HCT116 (cell line): ENCODE measurements at regions not wholly inside any gene's neighbourhood (a gene's known extent, or its start where the extent isn't known, plus 50 kb on each side); places are given as distances from the start of the nearest gene placed in this dataset.

Experiments used
- ATAC-seq: fragments of 200-7000 bp; cut with Tn5 transposase; 2 replicates; pipeline ENCODE4 v1.9.1; 2020; ENCODE audit warnings: mild to moderate bottlenecking, moderate library complexity
- BruUV-seq: library from RNA; stranded (reverse); fragments of 400-500 nt; replicated peaks from 2 replicates; lab custom pipeline; 2021; lab: Mats Ljungman, UMichigan
- CTCF ChIA-PET: fragments of 300-600 bp; sonication (Branson Sonifier 250); formaldehyde crosslinking; loops from one replicate; lab custom pipeline; 2021; ENCODE audit warnings: antibody characterized with exemption; lab: Charles Lee
- POLR2A ChIA-PET: fragments of 300-600, 350-600 bp; sonication (Branson Sonifier 250); formaldehyde crosslinking; loops from one replicate; lab custom pipeline; 2021; ENCODE audit warnings: antibody characterized with exemption; lab: Charles Lee
- RAD21 ChIA-PET, 2 experiments: fragments of 300-600 bp; sonication (Branson Sonifier 250); formaldehyde crosslinking; loops; one replicate each; lab custom pipeline; 2023; ENCODE audit warnings: low total read pairs in 2 of 2; ENCODE audit not compliant: uncharacterized antibody in 2 of 2, unreplicated experiment in 2 of 2, low non-redundant PET in 1 of 2; lab: Charles Lee
- DNase-seq: peaks from one replicate; pipeline ENCODE4 v3.0.0-alpha.2; 2010; ENCODE audit warnings: low read depth, low spot score
- H2AFZ ChIP-seq: fragments of 200-600 bp; shearing (Covaris generic), sonication (generic); 2 replicates; pipeline ENCODE4 v1.6.1; 2017; ENCODE audit warnings: low read depth, mixed run types, mixed read lengths, antibody characterized with exemption, low read length; ENCODE audit not compliant: poor library complexity, severe bottlenecking
- H3K27ac ChIP-seq: 2 replicates; pipeline ENCODE4 v1.5.1; 2012; ENCODE audit warnings: low read depth, low read length
- H3K27me3 ChIP-seq: fragments of 200-600 bp; sonication (generic); 2 replicates; pipeline ENCODE4 v1.6.1; 2016; ENCODE audit warnings: mixed run types, low read length, mixed read lengths; ENCODE audit not compliant: insufficient read depth
- H3K36me3 ChIP-seq, 2 experiments: fragments of 200-500 bp in 1 of 2; fragments of 200-600 bp in 1 of 2; sonication (Bioruptor generic) in 1 of 2; sonication (generic) in 1 of 2; 2 replicates each; pipeline versions ENCODE4 v1.5.1 to v1.6.1; 2014 to 2016; ENCODE audit warnings: low read length in 2 of 2, inconsistent platforms in 1 of 2, mixed read lengths in 1 of 2, mixed run types in 1 of 2; ENCODE audit not compliant: insufficient read depth in 2 of 2, control insufficient read depth in 1 of 2
- H3K4me1 ChIP-seq, 2 experiments: fragments of 200-600 bp in 1 of 2; sonication (generic) in 1 of 2; 2 replicates each; pipeline versions ENCODE4 v1.5.1 to v1.6.1; 2012 to 2017; ENCODE audit warnings: low read length in 2 of 2, inconsistent platforms in 1 of 2, mild to moderate bottlenecking in 1 of 2, mixed read lengths in 1 of 2, mixed run types in 1 of 2, moderate library complexity in 1 of 2; ENCODE audit not compliant: insufficient read depth in 2 of 2, control insufficient read depth in 1 of 2
- H3K4me2 ChIP-seq: fragments of 200-600 bp; sonication (generic); 2 replicates; pipeline ENCODE4 v1.6.1; 2017; ENCODE audit warnings: mixed run types, low read length, mixed read lengths
- H3K4me3 ChIP-seq, 2 experiments: fragments of 200-600 bp in 1 of 2; sonication (generic) in 1 of 2; replicated peaks in 1 of 2; 2 replicates each; pipeline ENCODE4 v1.5.1; 2011 to 2016; ENCODE audit warnings: low read length in 2 of 2, control low read depth in 1 of 2, low read depth in 1 of 2, mild to moderate bottlenecking in 1 of 2, mixed read lengths in 1 of 2, mixed run types in 1 of 2
- H3K79me2 ChIP-seq: fragments of 200-600 bp; sonication (generic); 2 replicates; pipeline ENCODE4 v1.6.1; 2017; ENCODE audit warnings: mild to moderate bottlenecking, mixed run types, low read length, moderate library complexity, mixed read lengths; ENCODE audit not compliant: insufficient read depth
- H3K9ac ChIP-seq: fragments of 200-600 bp; sonication (generic); 2 replicates; pipeline ENCODE4 v1.6.1; 2016; ENCODE audit warnings: low read length, mixed read lengths
- H3K9me2 ChIP-seq: fragments of 200-600 bp; sonication (generic), shearing (Covaris generic); 2 replicates; pipeline ENCODE4 v1.6.1; 2017; ENCODE audit warnings: mixed run types, mild to moderate bottlenecking, moderate library complexity; ENCODE audit not compliant: insufficient read depth
- H3K9me3 ChIP-seq, 2 experiments: fragments of 200-500 bp in 1 of 2; fragments of 200-600 bp in 1 of 2; sonication (Bioruptor generic) in 1 of 2; sonication (generic) in 1 of 2; 2 replicates each; pipeline ENCODE4 v1.6.1; 2014 to 2017; ENCODE audit warnings: low read length in 2 of 2, mixed read lengths in 2 of 2, inconsistent platforms in 1 of 2, low read depth in 1 of 2, mild to moderate bottlenecking in 1 of 2, mixed run types in 1 of 2, moderate library complexity in 1 of 2; ENCODE audit not compliant: control insufficient read depth in 1 of 2, insufficient read depth in 1 of 2
- H4K20me1 ChIP-seq: fragments of 200-600 bp; sonication (generic), shearing (Covaris generic); 2 replicates; pipeline ENCODE4 v1.6.1; 2017; ENCODE audit warnings: mixed run types, mild to moderate bottlenecking, moderate library complexity; ENCODE audit not compliant: insufficient read depth
- ATF3 ChIP-seq: IDR thresholded peaks from 2 replicates; pipeline ENCODE4 v1.6.1; 2012
- CEBPB ChIP-seq: IDR thresholded peaks from 2 replicates; pipeline ENCODE4 v1.6.1; 2012; ENCODE audit warnings: low read depth
- EGR1 ChIP-seq: IDR thresholded peaks from 2 replicates; pipeline ENCODE4 v1.6.1; 2012; ENCODE audit warnings: low read depth
- EZH2phosphoT487 ChIP-seq: fragments of 200-600 bp; IDR thresholded peaks from 2 replicates; pipeline ENCODE4 v1.6.1; 2018; ENCODE audit warnings: antibody characterized with exemption, borderline replicate concordance
- FOSL1 ChIP-seq: IDR thresholded peaks from 2 replicates; pipeline ENCODE4 v1.6.1; 2012; ENCODE audit warnings: low read depth
- JUND ChIP-seq: IDR thresholded peaks from 2 replicates; pipeline ENCODE4 v1.6.1; 2012
- POLR2A ChIP-seq: IDR thresholded peaks from 2 replicates; pipeline ENCODE4 v1.7.0; 2011; ENCODE audit warnings: borderline replicate concordance; ENCODE audit not compliant: insufficient read depth, insufficient read length; ENCODE audit errors: extremely low read depth
- POLR2AphosphoS5 ChIP-seq: IDR thresholded peaks from 2 replicates; pipeline ENCODE4 v1.6.1; 2011; ENCODE audit warnings: mild to moderate bottlenecking, low read depth, low read length, moderate library complexity
- RAD21 ChIP-seq: IDR thresholded peaks from 2 replicates; pipeline ENCODE4 v1.6.1; 2012; ENCODE audit warnings: low read depth, mild to moderate bottlenecking
- SRF ChIP-seq: IDR thresholded peaks from 2 replicates; pipeline ENCODE4 v1.6.1; 2012; ENCODE audit warnings: low read depth
- TCF7L2 ChIP-seq: IDR thresholded peaks from 2 replicates; pipeline ENCODE4 v1.7.0; 2011; ENCODE audit warnings: borderline replicate concordance, inconsistent platforms; ENCODE audit not compliant: insufficient read depth, insufficient read length; ENCODE audit errors: extremely low read depth
- ZNF274 ChIP-seq: fragments of 200-500 bp; sonication (Bioruptor generic); IDR thresholded peaks from 2 replicates; pipeline ENCODE4 v1.6.1; 2014; ENCODE audit warnings: mild to moderate bottlenecking, low read depth, low read length, inconsistent platforms
- intact Hi-C: fragments of 100-400 bp; cut with micrococcal nuclease; formaldehyde crosslinking; loops from 2 replicates; pipeline ENCODE4 v1.10.0; 2022

DNA sequence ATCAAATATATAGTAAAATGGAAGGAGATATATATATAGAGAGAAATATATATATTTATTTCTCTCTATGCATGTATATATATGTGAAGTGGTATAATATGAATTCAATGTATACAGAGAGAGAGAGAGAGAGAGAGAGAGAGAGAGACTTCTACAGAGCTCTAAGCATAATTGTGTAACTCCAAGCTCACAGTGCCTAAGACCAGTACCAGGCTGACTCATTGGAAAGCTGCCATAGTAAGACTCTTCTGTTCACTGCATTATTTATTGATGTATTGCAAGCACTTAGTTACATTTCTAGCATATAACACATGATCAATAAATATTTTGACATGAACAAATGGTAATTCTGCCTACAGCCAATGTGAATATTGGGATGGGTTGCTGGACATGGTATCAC is 1734.7 kb downstream of the SLITRK1 start:
- no peak overlapping the region for H3K4me3 ChIP-seq
- H4K20me1 ChIP-seq: no peaks in the 10 kb centered on the region
- intact Hi-C loops: no loop called here
- TF ChIP-seq EZH2phosphoT487 (no peak), SRF (no peak), EGR1 (no peak), TCF7L2 (no peak), CEBPB (no peak), ZNF274 (no peak), JUND (no peak), FOSL1 (no peak), RAD21 (no peak), POLR2A (no peak), POLR2AphosphoS5 (no peak)
- ChIA-PET CTCF (no interaction called here), POLR2A (no interaction called here), RAD21 (no interaction called here)
- H3K27me3 ChIP-seq: no peaks in the 10 kb centered on the region
- no peaks in the 10 kb centered on the region for H3K9me3 ChIP-seq
- no TSS peak for BruUV-seq
- no peaks in the 10 kb centered on the region for H3K4me1 ChIP-seq
- H3K36me3 ChIP-seq: no peaks in the 10 kb centered on the region
- no peak overlapping the region for H3K4me2 ChIP-seq
- no peaks in the 10 kb centered on the region for H3K79me2 ChIP-seq
- no peak overlapping the region for H3K9ac ChIP-seq
- ATAC-seq: no peak
- no peak overlapping the region for H2AFZ ChIP-seq
- no peaks in the 10 kb centered on the region for H3K9me2 ChIP-seq
- DNase-seq: no peak
- no peak overlapping the region for H3K27ac ChIP-seq

- no peaks in the 10 kb centered on the region for H3K27me3 ChIP-seq
- CTCF ChIA-PET: no interaction called here
- RAD21 ChIA-PET: no interaction called here
- no peak overlapping the region for H3K9ac ChIP-seq
- no peak overlapping the region for H3K4me2 ChIP-seq
- no peaks in the 10 kb centered on the region for H3K36me3 ChIP-seq
- no peak for TF ChIP-seq ATF3
- H3K4me3 ChIP-seq: no peak overlapping the region
- ATAC-seq (no peak), DNase-seq (no peak)
- no peaks in the 10 kb centered on the region for H3K9me2 ChIP-seq
- POLR2A ChIA-PET: no interaction called here
- H3K4me1 ChIP-seq: no peaks in the 10 kb centered on the region
- no peaks in the 10 kb centered on the region for H4K20me1 ChIP-seq
- no TSS peak for BruUV-seq
- no peak overlapping the region for H3K27ac ChIP-seq
- intact Hi-C loops: no loop called here
- H3K9me3 ChIP-seq: peaks cover 0 to 6% of the 10 kb centered on the region in 2 experiments; a peak in 1 of 4 replicates
- H3K79me2 ChIP-seq: no peaks in the 10 kb centered on the region
- no peak overlapping the region for H2AFZ ChIP-seq
Observed at GRCh38 chr13:82136880-82137279, 1745.4 kb downstream of the SLITRK1 start.
